SW 1271 (cell line): ENCODE measurements at regions not wholly inside any gene's neighbourhood (a gene's known extent, or its start where the extent isn't known, plus 50 kb on each side); places are given as distances from the start of the nearest gene placed in this dataset.

ENCODE experiments used
- DNase-seq, 2 experiments: peaks; one replicate each; lab custom pipeline; 2025; lab: John Stamatoyannopoulos, UW

- DNase-seq: no peak
These were observed 69.0 kb upstream of the RFXAP start for GRCh38 chr13:36750046-36750445.

- no peak for DNase-seq
These were observed 68.6 kb upstream of the RFXAP start for GRCh38 chr13:36750461-36750860.

- DNase-seq: no peak
These were observed 68.1 kb upstream of the RFXAP start for GRCh38 chr13:36750946-36751345.

GRCh38 chr13:36752673-36753072 is 66.3 kb upstream of the RFXAP start:
- DNase-seq: no peak

- no peak for DNase-seq
These were observed 65.8 kb upstream of the RFXAP start for GRCh38 chr13:36753176-36753575.

GRCh38 chr13:36758345-36758744 is 60.7 kb upstream of the RFXAP start:
- DNase-seq: no peak

- no peak for DNase-seq
These were observed 55.8 kb upstream of the RFXAP start for GRCh38 chr13:36763126-36763722.

- DNase-seq: no peak
These were observed 54.5 kb upstream of the RFXAP start for GRCh38 chr13:36764536-36764935.

- DNase-seq: no peak
These were observed 54.1 kb upstream of the RFXAP start for GRCh38 chr13:36764957-36765356.

GRCh38 chr13:36766295-36766694 is 52.7 kb upstream of the RFXAP start:
- peak in 1 of 2 experiments; percentile 10 for DNase-seq

- DNase-seq: no peak
These were observed 51.7 kb upstream of the RFXAP start for GRCh38 chr13:36767276-36767675.

GRCh38 chr13:36769126-36769525 is 49.9 kb upstream of the RFXAP start:
- DNase-seq: no peak
